Left kidney (tissue), 1 donor: ENCODE measurements at regions not wholly inside any gene's neighbourhood (a gene's known extent, or its start where the extent isn't known, plus 50 kb on each side); places are given as distances from the start of the nearest gene placed in this dataset.

ENCODE experiments used
- DNase-seq: peaks from one replicate; pipeline ENCODE4 v3.0.0-alpha.2; 2013

DNA sequence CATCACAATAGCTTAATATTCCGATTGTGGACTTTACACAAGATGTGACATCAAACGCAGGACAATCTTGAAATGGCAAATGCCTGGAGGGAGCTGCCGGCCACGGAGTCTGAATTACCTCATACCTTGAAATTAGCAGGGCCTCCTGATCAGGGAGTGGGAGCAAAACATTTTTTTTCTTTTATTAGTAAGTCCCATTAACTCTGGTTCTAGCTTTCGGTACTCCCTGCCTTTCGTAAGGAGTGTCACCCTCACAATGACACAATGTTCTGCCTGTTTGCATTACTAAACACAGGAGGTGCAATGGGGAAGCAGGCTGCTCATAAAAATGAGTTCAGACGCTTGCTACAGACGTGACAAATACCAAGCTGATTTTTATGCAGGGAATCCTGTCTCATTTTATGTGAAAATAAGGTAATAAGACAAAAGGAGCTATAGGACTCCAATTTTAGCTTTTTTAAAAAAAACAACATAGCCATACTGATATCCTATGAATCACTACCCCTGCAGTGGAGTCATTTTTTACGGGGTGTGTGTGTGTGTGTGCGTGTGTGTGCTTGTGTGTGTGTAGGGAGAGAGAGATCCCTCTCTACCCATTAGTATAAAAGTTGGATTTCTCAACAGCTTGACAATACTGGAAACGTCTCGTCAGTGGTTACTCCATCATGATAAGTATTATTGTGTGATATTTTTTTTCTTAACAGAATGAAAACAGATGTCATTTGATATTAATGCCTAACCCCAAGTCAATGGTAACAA lies 205.1 kb upstream of the RUNX1 start:
- DNase-seq, result no peak

DNA sequence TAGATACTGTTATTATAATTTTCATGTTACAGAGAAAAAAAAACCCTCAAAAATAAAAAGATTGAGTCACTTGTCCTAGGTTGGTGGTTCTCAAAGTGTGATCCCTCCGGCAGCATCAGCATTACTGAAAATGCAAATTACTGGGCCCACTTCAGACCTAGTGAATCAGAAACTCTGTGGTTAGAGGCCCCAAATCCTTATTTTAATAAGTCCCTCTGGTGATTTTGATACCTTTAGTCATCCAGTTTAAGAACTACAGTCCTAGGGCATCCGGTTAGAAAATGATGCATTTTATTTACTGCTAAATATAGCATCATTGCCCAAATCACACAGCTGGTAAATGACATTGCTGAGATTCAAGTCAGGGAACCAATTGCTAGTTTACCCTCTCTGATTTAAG lies 203.7 kb upstream of the RUNX1 start:
- no peak for DNase-seq

DNA sequence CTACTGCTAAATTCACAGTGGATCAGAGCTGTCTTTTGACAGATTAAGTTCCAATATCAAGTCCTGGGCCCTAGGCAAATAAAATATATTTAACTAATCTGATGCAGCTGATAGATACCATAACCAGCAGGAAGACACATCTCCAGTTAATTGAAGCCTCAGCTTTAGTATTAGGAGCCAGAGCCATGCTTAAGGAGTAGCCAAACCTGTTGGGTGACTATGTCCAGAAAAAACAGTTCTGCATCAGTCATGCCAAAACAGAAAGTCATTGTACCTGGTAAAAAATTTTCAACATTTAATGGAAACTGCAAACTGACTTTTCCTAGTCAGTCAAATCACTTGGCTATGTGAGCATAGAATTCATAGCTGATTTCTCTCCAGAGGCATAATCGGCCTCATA lies 200.5 kb upstream of the RUNX1 start:
- DNase-seq, result no peak

DNA sequence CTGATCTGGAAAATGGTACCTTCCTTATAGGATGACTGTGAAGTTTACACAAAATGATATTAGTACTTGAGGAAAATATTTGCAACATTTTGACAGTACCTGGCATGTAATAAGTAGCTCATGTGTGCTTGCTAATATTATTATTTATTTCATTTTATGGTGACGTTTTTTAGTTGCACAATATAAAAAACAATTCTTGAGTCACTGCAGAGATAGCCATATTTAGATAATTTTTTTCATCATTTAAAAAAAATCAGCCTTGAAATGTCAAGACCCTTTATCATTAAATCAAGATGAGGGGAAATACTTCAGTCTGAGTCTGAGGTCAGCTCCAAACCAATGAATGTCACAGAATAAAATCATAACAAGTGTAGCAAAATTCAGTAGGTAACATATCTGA lies 196.8 kb upstream of the RUNX1 start:
- DNase-seq, result no peak

DNA sequence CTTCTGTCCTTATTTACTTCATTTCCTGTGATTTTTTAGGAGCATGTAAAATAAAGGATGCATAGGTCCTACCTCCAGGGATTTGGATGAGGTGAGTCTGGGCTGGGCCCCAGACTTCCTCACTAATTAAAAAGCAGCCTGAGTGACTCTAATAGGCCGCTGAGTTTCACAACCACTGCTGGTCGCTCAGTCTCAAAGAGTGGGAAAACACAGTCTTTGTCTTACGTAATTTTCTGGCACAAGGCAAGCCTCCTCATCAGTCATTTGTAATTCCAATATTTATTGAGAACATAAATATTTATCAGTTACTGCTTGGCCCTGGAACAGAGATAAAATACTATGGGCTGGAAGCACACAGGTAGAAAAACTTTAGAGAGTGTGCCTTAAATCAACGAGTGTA lies 195.4 kb upstream of the RUNX1 start:
- DNase-seq, result no peak

DNA sequence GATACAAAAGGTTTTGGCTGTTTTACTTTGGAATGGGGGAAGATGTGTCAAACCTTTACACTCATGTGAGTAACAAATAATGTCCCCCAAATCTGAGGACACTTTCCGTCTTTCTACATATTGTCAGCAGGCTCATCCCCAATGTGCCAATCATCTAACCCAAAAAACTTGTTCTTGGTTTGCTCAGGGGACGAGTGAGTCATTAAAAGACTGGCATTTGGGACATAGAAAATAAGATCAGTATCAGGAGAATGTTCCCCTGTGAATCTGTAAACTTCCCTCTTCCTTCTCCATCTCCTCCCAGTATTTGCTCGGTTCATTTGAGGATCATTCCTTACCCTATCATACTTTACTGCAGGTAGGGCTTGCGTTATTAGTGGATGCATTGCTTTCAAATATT lies 194.1 kb upstream of the RUNX1 start:
- DNase-seq, result no peak

DNA sequence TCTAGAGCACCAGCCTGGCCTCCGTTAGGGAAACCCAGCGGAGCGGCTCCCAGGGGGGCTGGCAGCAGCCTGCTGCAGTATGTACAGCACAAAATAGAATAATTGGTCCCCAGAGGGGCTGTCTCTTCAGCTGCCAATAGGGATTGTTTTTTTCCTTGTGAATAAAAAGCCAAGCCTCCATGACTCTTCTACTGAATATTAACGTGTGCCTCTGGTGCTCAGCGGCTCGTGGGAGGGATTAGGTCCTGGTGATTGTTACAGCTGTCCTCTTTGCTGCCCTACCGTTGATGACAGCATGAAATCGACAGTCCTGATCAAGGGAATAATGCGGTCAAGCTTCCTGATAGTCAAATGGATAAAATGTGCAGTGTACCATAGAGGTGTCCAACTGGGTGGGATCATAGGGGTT lies 190.7 kb upstream of the RUNX1 start:
- DNase-seq, result no peak

DNA sequence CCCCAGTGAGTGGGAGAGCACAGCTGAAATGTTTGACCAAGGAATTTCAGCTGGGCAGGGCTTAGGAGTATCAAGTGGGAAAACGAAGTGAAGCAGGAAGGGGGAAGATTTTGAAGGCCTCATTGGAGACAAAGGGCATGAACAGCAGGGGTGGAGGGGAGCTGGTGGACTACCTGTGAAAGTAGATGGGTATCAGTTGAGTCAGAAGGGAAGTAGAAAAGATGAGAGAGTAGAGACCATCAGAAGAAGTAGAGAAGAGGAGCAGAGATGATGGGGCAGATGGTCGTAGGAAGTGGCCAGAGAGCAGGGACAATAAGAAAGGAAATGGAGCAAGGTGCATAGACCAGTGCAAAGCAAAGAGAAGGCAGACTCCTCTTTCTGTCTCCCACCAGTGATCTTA lies 189.0 kb upstream of the RUNX1 start:
- DNase-seq, result no peak

DNA sequence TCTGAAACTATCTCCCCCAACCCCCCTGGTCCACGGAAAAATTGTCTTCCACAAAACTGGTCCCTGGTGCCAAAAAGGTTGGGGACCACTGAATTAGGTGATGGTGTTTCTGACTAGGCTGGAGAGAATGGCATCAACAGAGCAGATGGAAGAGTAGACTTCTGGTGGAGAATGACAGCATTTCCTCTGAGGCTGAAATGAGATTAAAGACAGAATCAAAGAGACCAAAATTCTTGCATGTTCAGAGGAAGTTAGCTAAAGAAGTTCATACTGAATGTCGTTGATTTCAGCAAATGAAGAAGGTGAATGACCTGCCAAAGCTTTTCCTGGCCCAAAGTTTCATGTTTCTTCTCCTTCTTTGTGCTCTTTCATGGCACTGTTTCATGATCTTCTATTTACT lies 188.2 kb upstream of the RUNX1 start:
- DNase-seq, result no peak

DNA sequence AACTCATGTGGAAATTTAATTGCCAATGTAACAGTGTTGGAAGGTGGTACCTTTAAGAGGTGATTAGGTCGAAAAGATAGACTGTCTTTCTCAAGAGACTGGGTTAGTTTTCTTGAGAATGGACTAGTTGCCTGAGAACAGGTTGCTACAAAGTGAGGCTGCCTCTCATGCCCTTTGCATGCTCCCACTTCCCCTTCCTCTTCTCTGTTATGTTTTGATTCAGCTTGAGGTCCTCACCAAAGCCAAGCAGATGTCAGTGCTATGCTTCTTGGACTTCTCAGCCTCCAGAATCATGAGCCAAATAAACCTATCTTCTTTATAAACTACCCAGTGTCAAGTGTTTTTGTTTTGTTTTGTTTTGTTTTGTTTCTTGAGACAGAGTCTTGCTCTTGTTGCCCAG lies 187.0 kb upstream of the RUNX1 start:
- DNase-seq, result no peak

DNA sequence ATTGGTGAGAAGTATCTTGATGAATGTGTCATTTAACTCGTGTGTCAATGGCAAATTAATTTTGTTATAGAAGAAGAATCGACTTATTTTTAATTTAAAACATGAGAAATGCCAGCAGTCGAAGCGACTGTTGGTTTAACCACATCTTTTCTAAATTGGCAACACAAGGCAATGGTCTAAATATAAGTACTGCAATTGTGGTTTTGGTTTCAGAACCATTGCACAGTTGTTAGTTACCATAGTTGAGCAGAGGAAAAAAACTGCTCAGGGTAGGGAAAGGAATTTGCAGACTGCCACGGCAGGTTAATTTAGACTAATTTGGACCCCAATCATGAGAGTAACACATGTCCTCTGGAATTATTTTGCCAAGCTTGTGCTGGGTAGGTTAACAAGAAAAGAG lies 185.6 kb upstream of the RUNX1 start:
- DNase-seq, result no peak

DNA sequence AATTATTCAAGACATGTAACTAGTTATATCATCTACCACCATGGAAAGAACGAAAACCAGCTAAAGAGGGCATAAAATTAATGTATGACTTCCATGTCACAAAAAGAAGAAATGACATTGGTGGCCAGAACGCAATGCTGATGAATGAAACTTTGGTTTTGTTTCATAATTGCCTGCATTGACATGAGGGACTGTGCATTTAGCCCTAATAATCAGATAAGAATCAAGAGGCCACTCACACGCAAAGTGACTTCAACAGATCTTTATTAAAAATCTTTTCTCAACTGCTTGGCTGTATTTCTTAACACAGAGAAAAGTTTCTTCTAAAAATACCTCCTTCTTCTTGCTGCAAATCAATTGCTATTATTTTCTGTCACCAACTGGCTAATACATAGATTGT lies 184.7 kb upstream of the RUNX1 start:
- DNase-seq, result no peak

DNA sequence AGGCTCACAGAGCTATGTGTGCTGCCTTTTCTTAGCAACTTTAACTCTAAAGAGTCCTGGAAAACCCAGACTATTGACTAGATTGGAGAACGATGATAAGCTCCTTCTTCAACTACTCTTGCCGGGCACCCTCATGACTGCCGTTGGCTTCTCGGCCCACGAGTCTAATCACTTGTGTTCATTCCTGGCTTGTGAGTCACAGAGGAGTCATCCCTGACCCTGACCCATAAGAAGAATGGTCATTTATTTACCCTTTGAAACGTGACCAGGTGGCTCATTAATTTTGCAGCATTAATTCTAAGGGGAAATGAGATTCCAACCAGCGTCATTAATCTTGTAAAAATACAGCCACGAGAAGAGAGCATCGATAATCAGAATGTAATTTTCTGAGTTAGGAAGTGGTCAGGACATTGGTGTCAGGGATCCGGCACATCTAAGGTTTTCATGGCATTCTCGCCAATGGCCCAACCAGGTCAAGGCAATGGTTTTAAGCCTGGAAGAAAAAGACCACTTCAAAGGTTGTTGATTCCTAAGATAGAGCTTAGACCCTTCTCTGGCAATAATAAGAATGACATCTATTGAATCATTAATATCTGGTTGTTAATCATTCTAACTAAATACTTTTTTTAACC lies 183.6 kb upstream of the RUNX1 start:
- no peak for DNase-seq

DNA sequence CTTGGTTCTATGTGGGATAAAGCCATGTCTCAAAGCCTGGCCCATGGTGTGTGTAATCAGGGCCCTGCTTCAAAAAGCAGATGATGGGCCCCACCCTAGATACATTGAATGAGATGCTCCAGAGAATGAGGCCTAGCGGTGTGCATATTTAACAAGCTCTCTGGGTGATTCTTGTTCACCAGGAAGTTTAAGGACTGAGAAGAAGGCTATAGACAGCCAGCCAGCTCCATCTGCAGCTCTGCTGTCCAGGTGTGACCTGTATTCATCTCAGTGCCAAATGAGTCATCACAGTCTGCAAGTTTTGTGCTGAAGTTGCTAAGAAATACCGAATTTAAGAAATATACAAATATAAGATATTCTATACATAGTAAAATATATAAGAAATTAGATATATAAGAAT lies 182.0 kb upstream of the RUNX1 start:
- no peak for DNase-seq

DNA sequence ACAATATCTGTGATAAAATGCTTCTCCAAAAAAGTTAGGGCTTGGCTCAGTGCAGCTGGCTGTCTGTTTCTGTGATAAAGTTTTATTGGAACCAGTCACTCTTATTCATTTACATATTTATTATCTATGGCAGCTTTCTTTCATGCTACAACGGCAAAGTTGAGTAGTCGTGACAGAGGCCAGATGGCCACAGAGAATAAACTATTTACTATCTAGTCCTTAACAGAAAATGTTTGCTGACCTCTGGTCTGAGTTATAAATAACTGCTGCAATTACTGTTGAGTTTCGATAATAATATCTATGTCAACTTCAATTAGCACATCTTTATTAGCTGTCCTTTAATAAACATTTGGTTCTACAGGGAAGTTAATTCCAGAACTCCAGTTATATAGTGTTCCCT lies 180.2 kb upstream of the RUNX1 start:
- no peak for DNase-seq

DNA sequence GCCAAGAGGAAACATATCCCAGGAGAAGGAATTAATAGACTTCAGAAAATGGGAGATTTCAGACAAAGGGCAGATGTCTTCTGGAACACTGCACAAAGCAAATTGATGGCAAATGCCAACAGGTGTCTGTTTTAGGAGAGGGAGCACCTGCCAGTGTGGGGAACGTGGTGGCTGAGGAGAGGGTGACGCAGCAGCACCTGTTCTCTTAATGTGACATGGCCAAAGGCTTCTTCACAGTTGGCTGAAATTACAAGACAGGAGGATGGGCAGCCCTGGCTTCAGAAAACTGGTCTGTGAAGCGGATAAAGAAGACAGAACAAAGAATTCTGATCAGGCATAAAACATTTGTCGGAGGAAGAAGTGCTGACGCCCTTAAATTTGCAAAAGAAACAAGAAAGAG lies 178.7 kb upstream of the RUNX1 start:
- DNase-seq, result no peak

DNA sequence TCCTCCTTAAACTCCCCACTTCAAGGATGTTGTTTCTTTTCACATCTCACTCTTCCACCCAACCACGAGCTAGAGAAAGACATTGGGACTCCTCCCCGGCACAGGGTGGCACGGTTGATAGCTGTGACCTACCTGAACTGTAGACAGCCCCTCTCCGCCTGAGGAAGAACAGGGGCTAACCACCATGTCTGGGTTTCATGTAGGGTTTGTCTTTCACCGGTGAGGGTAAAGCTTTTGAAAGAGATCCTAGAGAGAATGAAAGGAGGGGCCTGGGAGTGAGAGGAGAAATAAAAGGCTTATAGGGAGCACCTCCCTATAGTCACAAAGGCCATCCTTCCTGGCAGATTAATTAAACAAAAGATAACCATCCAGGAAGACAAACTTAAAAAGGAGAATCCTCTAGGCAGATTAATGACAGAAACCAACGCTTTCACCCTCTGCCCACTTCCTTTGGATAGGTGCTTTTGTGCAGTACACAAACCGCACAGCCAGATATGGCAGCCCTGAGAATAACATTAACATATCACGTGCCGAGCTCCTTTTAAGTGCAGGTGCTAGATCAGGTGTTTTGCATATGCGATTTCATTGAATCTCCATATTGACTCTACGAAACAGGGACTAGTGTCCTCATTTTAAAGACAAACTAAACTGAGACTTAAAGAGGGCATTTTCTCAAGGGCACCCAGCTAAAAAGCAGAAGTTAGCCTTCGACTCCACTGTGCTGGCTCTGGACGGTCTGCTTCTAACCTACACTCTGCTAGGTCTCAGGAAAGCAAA lies 178.1 kb upstream of the RUNX1 start:
- no peak for DNase-seq

DNA sequence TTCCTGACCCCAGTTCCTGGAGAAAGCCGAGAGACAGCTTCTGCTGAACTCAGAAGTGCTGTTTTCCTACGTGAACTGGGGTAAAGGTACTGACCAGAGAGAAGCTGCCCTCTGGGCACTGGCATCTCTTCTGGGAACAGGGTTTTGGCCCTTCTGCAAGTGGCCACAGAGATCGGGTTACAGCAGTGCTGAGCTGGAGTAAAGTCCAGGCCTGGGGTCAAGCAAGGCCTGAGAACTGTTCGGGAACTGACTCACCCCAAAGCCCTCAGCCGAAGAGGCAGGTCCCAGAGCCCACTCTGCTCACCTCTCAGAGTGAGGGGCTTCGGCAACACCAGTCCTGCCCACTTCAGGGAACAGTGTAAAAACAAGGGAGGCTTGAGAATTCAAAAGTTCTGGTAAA lies 177.2 kb upstream of the RUNX1 start:
- DNase-seq, result no peak

DNA sequence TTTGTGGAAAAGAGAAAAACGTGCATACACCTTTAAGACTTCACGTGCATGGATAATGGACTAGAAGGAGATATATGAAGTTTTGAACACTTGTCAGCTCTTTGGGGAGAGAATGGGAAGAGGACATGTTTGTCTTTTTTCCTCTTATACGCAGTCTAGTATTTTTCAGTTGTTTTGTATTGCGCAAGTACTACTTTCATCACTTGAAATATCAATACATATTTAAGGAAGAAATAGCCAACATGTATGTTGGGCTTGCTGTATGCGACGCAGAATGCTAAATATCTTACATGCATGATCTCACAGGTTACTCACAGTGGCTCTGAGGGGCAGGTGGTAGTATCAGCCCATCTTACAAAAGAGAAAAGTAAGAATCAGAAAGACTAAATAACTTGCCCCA lies 176.5 kb upstream of the RUNX1 start:
- no peak for DNase-seq

DNA sequence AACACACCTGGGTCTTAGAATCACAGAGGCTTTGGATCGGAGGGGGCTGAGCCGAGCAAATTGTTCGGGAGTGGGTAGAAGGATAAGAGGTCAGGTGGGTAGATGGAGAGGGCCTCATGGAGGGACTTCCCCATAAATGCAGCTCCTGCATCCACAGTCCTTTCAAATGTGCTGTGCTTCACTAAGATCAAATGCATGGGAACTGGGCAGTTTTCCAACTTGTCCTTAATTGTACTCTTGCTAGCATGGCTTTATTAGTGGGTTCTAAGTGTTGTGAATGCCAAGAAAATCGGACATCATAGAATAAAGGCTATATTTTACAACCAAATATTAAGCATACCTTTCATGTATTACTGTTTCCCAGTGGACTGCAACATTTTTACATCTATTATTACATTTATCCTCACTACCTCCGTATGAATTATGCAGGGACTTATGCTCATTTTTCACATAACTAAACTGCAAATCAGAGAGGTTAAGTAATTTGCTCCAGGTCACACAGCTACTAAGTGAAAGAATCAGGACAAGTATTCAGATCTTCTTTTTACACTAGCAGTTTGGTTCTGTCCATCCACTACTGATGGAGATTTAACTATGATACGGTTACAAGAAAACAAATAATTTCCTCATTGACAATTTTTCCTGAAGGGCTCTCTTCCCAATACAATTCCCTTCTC lies 174.5 kb upstream of the RUNX1 start:
- no peak for DNase-seq

DNA sequence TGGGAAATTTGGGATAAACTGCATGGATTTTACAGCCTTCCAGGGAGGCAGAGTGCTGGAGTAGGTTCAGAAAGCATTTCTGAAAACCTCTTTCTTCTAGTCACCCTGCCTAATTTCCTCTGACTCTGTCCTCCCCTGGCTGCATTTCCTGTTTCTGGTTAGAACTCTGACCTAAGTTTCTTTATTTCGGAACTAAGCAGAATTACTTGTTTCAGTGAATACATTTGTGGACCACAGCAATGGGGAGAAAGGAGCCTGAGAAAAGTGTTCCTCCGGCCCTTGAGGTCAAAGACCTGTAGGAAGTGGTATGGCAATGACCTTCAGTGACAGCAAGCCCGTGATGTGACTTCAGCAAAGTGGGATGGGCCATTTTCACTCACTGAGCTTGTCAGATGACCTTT lies 173.4 kb upstream of the RUNX1 start:
- no peak for DNase-seq

DNA sequence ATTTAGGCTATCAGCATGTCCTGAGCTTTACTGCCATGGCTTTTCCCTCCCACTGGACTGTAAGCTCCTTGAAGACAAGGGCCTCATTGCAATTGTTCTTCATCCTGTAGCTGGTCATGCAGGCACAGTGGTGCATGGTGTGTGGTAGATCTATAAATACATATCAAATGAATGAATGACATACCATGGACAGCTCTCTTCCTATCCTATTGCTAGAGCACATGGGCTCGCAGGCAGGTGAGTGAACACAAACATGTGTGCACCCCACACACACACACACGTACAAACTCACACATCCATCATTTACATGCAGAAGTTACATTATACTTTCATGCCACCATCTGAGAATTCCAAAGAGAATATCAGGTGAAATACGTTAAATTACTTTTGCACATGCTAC lies 172.9 kb upstream of the RUNX1 start:
- DNase-seq, result no peak

DNA sequence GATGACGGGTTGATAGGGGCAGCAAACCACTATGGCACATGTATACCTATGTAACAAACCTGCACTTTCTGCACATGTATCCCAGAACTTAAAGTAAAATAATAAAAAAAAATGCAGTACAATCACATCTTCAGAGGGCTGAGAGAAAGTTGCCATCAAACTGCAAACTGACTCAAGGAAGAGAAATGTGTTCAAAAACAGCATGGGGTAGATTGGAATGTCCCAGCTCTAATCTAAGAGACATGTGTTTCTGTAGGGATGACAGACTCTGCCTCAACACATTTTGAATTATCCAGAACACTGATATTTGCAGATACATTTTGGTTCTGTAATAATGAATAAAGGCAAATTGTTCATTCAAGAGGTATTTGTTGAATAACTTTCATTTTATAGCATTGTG lies 171.2 kb upstream of the RUNX1 start:
- no peak for DNase-seq
